Activated T-cell treated with anti-CD3 and anti-CD28 coated beads, Interleukin-2, amount 50 U/mL, for 72 hours (primary cell): ENCODE measurements at regions not wholly inside any gene's neighbourhood (a gene's known extent, or its start where the extent isn't known, plus 50 kb on each side); places are given as distances from the start of the nearest gene placed in this dataset.

Experiments used
- ATAC-seq, 2 donors: fragments of 150-1000 bp; cut with Tn5 transposase; replicated peaks in 1 of 2; 2 replicates each; pipeline ENCODE4 v1.10.0; 2021; ENCODE audit warnings: moderate library complexity in 2 of 2, mild to moderate bottlenecking in 1 of 2
- DNase-seq, 2 donors: peaks; one replicate each; pipeline ENCODE4 v3.0.0; 2021 to 2022; ENCODE audit warnings: mixed read lengths in 1 of 2
- H3K27ac Mint-ChIP-seq: one replicate; pipeline ENCODE4 v1.8.0; 2022; ENCODE audit warnings: mild to moderate bottlenecking, moderate library complexity, mixed read lengths
- H3K27me3 Mint-ChIP-seq: one replicate; pipeline ENCODE4 v1.8.0; 2022; ENCODE audit warnings: low read depth, mixed read lengths
- H3K36me3 Mint-ChIP-seq, 2 donors: one replicate each; pipeline ENCODE4 v1.8.0; 2022; ENCODE audit warnings: mixed read lengths in 2 of 2, mild to moderate bottlenecking in 1 of 2; ENCODE audit not compliant: insufficient read depth in 2 of 2
- H3K4me1 Mint-ChIP-seq: one replicate; pipeline ENCODE4 v1.8.0; 2022; ENCODE audit warnings: low read depth, mixed read lengths
- H3K4me3 Mint-ChIP-seq, 2 donors: one replicate each; pipeline ENCODE4 v1.8.0; 2022; ENCODE audit warnings: mild to moderate bottlenecking in 2 of 2, mixed read lengths in 2 of 2, moderate library complexity in 2 of 2
- H3K9me3 Mint-ChIP-seq, 2 donors: one replicate each; pipeline ENCODE4 v1.8.0; 2022; ENCODE audit warnings: mixed read lengths in 2 of 2

- peaks cover 0 to 2% of the 10 kb centered on the region in 2 donors for H3K36me3 Mint-ChIP-seq
- H3K4me1 Mint-ChIP-seq: peaks cover 36% of the 10 kb centered on the region
- no peak overlapping the region for H3K4me3 Mint-ChIP-seq
- H3K27me3 Mint-ChIP-seq: no peaks in the 10 kb centered on the region
- ATAC-seq (no peak), DNase-seq (no peak)
- no peak overlapping the region for H3K27ac Mint-ChIP-seq
- peaks cover 2 to 8% of the 10 kb centered on the region in 2 donors for H3K9me3 Mint-ChIP-seq
These were observed 139.2 kb downstream of the TNFSF13B start for GRCh38 chr13:108408672-108409071.

DNA sequence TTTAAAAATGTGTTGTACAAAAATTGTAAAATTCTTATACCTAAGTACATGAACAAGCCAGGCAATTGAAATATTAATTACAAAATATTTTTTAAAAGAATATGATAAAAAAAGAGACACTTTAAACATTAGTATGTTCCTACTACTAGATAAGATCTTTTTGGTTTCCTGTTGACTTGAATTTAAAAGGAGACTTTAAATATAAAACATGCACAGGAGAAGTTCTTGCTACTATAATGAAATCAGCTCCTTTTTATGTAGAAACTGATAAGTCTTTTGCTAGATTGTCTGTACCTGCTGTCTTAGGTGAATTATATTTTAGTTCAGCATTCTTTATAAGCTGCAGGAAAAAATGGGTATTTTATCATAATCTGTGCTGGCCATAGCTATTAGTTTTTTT is 140.2 kb downstream of the TNFSF13B start:
- Mint-ChIP-seq H3K27ac (no peak overlapping the region), H3K27me3 (no peaks in the 10 kb centered on the region), H3K4me1 (peaks cover 36% of the 10 kb centered on the region), H3K36me3 (peaks cover 0 to 2% of the 10 kb centered on the region in 2 donors), H3K9me3 (peaks cover 2 to 8% of the 10 kb centered on the region in 2 donors), H3K4me3 (no peak overlapping the region)
- ATAC-seq (no peak), DNase-seq (no peak)

DNA sequence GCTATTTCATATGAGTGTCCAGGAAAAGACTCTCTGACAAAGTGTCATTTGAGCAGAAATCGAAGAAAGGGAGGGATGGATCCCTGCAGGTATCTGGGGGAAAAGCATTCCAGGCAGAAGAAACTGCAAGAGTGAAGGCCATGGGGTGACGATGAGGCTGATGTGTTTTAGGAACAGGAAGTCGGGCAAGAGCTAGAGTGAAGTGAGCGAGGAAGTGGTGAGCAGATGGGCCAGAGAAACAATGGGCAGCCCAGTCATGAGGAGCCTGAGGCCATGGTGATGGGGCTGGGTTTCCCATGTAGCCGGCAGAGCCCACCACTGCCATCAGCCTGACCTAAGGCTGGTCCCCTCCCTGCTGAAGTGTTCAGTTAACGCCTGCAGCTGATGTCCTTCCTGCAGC is 150.2 kb downstream of the TNFSF13B start:
- Mint-ChIP-seq H3K27me3 (no peaks in the 10 kb centered on the region), H3K36me3 (peaks cover 0 to 2% of the 10 kb centered on the region in 2 donors), H3K4me3 (no peak overlapping the region), H3K4me1 (peaks cover 5% of the 10 kb centered on the region), H3K9me3 (peaks cover 3 to 6% of the 10 kb centered on the region in 2 donors), H3K27ac (no peak overlapping the region)
- DNase-seq (no peak), ATAC-seq (no peak)

- Mint-ChIP-seq H3K27me3 (no peaks in the 10 kb centered on the region), H3K27ac (no peak overlapping the region), H3K4me3 (no peak overlapping the region), H3K4me1 (no peaks in the 10 kb centered on the region), H3K36me3 (no peaks in the 10 kb centered on the region), H3K9me3 (peaks cover 0 to 1% of the 10 kb centered on the region in 2 donors)
- no peak for ATAC-seq
- DNase-seq: no peak
These were observed 155.5 kb downstream of the TNFSF13B start for GRCh38 chr13:108425056-108425455.

DNA sequence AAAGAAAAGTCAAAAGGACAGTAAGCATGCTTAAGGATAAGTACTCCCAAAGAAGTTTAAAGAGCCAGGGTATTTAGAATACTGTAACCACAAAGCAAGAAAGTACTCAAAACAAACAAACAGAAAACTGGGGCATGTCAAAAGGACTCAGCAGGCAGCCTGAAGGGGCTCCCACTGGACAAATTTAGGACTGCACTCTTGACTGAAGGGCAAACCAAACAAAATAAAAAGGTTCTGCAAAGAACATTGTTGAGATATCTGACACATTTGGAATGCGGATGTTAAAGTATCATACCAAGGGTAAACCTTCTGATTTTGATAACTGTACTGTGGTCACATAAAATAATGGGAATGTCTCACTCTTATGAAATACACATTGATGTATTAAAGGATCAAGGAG is 157.4 kb downstream of the TNFSF13B start:
- no peaks in the 10 kb centered on the region for H3K36me3 Mint-ChIP-seq
- peaks cover 0 to 3% of the 10 kb centered on the region in 2 donors for H3K9me3 Mint-ChIP-seq
- ATAC-seq (no peak), DNase-seq (no peak)
- H3K27ac Mint-ChIP-seq: no peak overlapping the region
- H3K4me1 Mint-ChIP-seq: no peaks in the 10 kb centered on the region
- no peaks in the 10 kb centered on the region for H3K27me3 Mint-ChIP-seq
- no peak overlapping the region for H3K4me3 Mint-ChIP-seq

DNA sequence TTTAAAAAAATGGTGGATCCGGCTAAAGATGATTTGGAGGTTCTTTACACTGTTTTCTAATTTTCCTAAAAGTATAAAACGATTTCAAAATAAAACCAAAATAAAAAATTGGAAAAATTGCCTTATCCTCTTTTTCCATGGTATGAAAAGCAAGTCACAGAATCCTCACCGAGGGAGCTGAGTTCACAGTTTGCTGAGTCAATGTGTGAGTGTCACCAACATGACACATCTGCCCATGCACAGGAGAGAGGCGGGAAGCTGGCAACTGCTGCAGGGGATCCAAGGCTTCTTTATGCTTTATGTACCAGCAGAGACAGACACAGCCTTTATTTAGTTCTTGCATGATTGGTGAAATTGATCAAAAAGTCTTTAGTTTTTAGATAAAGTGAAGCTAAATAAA is 157.8 kb downstream of the TNFSF13B start:
- no peak overlapping the region for H3K4me3 Mint-ChIP-seq
- ATAC-seq (no peak), DNase-seq (no peak)
- no peak overlapping the region for H3K27ac Mint-ChIP-seq
- no peaks in the 10 kb centered on the region for H3K36me3 Mint-ChIP-seq
- no peaks in the 10 kb centered on the region for H3K4me1 Mint-ChIP-seq
- no peaks in the 10 kb centered on the region for H3K27me3 Mint-ChIP-seq
- peaks cover 0 to 3% of the 10 kb centered on the region in 2 donors for H3K9me3 Mint-ChIP-seq

DNA sequence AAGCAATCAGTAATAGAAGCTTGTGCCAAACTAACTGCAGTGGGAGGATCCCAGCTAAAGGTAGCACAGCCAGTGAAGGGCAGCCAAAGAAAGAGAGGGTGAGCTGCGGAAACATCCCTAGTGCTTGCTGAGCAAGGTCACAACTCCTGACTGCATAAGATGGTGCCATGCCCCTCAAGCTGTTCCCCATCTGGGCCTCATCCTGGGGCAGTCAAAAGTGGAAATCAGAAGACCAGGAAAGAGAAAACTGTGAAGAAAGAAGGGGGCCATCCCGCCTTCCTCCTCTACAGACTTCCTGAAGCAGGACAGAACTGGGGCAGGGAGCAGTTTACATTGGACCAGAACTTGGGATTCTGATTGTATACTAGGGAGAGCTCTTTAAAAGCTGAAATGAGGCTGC is 159.2 kb downstream of the TNFSF13B start:
- Mint-ChIP-seq H3K27me3 (no peaks in the 10 kb centered on the region), H3K9me3 (peaks cover 0 to 3% of the 10 kb centered on the region in 2 donors), H3K4me1 (no peaks in the 10 kb centered on the region), H3K4me3 (no peak overlapping the region), H3K27ac (no peak overlapping the region), H3K36me3 (no peaks in the 10 kb centered on the region)
- DNase-seq (no peak), ATAC-seq (no peak)

GRCh38 chr13:108433976-108434755 is 164.6 kb downstream of the TNFSF13B start:
- Mint-ChIP-seq H3K27ac (no peak overlapping the region), H3K36me3 (no peaks in the 10 kb centered on the region), H3K27me3 (no peaks in the 10 kb centered on the region), H3K4me1 (no peaks in the 10 kb centered on the region), H3K4me3 (no peak overlapping the region), H3K9me3 (peaks cover 0 to 1% of the 10 kb centered on the region in 2 donors)
- ATAC-seq (no peak), DNase-seq (no peak)

DNA sequence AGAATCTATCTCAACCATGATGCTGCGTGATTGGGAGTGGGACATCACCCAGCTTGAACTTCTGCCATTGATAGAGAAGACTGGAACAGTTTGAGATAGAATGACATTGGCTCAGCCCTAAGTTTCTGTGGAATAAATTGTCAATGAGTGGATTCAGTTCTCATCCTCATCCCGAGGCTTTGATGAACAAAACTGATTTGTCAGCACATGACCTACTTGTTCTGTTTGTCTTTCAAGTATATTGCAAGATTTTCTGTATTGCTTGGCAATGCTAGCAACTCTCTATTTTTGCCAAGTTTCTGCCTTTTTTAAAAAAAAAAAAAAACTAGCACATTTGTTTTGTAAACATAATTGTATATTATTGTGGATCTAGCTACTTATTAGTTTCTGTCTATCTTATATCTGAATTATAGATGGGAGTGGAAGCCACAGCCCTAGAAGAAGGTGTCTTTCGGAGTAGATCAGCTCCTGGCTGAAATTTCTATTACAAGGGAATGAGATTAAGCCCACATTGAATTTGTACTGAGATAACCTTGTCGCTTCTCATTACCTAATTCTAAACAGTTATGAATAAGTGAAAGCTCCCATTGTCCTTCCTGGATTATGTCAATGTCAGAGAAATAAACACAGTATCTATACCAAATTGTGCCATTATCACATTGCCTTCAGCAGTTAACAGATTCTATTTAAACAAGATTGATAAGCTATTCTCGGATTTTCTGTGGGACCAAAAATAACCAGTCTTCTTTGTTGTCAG is 166.1 kb downstream of the TNFSF13B start:
- Mint-ChIP-seq H3K4me3 (no peak overlapping the region), H3K27ac (no peak overlapping the region), H3K36me3 (no peaks in the 10 kb centered on the region), H3K9me3 (peaks cover 0 to 1% of the 10 kb centered on the region in 2 donors), H3K4me1 (no peaks in the 10 kb centered on the region), H3K27me3 (no peaks in the 10 kb centered on the region)
- ATAC-seq: no peak
- DNase-seq: no peak

DNA sequence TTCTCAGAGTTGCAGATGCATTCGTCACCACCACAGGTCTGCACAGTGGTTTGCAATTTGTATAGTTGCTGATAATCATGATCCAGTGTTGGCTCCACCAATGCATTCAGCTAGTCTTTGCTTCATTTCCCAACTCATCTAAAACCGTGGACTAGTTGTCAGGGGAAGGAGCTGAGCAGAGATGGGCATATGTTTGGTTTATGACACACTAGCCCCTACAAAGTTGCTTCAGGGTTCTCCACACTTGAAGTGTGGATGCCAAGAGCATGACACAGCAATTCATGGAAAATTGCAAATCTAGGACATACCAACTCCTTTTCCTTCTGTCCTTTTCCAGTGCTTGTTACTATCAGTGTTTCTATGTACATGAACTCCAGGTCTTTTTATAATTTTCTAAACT is 168.0 kb downstream of the TNFSF13B start:
- H3K4me3 Mint-ChIP-seq: no peak overlapping the region
- no peaks in the 10 kb centered on the region for H3K27me3 Mint-ChIP-seq
- no peaks in the 10 kb centered on the region for H3K36me3 Mint-ChIP-seq
- no peaks in the 10 kb centered on the region for H3K9me3 Mint-ChIP-seq
- H3K27ac Mint-ChIP-seq: no peak overlapping the region
- no peaks in the 10 kb centered on the region for H3K4me1 Mint-ChIP-seq
- ATAC-seq: no peak
- DNase-seq: no peak

- Mint-ChIP-seq H3K4me3 (no peak overlapping the region), H3K4me1 (no peaks in the 10 kb centered on the region), H3K36me3 (no peaks in the 10 kb centered on the region), H3K27me3 (no peaks in the 10 kb centered on the region), H3K9me3 (no peaks in the 10 kb centered on the region), H3K27ac (no peak overlapping the region)
- DNase-seq: no peak
- ATAC-seq: no peak
These were observed 170.0 kb downstream of the TNFSF13B start for GRCh38 chr13:108439556-108439955.

DNA sequence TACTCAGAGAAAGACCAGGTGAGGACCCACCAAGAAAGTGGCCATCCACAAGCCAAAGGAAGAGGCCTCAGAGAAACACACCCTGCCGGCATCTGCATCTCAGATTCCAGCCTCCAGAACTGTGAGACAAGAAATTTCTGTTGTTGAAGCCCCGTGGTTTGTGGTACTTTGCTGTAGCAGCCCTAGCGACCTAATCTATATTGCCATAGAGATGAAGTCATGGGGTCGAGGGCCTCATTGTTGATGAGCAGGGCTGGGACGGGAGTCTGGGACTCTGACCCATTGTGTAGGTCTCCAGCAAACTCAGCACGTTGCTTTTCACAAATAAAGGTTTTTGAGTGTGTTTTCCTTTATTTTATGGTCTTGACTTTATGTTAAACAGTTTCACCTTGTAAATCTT is 174.9 kb downstream of the TNFSF13B start:
- H3K4me1 Mint-ChIP-seq: no peaks in the 10 kb centered on the region
- no peaks in the 10 kb centered on the region for H3K36me3 Mint-ChIP-seq
- no peaks in the 10 kb centered on the region for H3K9me3 Mint-ChIP-seq
- no peak overlapping the region for H3K27ac Mint-ChIP-seq
- DNase-seq: no peak
- no peaks in the 10 kb centered on the region for H3K27me3 Mint-ChIP-seq
- H3K4me3 Mint-ChIP-seq: no peak overlapping the region
- no peak for ATAC-seq

GRCh38 chr13:108448891-108449290 is 179.4 kb downstream of the TNFSF13B start:
- H3K4me3 Mint-ChIP-seq: no peak overlapping the region
- H3K4me1 Mint-ChIP-seq: no peaks in the 10 kb centered on the region
- no peaks in the 10 kb centered on the region for H3K9me3 Mint-ChIP-seq
- no peak overlapping the region for H3K27ac Mint-ChIP-seq
- H3K36me3 Mint-ChIP-seq: no peaks in the 10 kb centered on the region
- DNase-seq (no peak), ATAC-seq (no peak)
- no peaks in the 10 kb centered on the region for H3K27me3 Mint-ChIP-seq
